VCaP (cell line): ENCODE measurements at regions not wholly inside any gene's neighbourhood (a gene's known extent, or its start where the extent isn't known, plus 50 kb on each side); places are given as distances from the start of the nearest gene placed in this dataset.

Experiments used
- H3K27ac ChIP-seq: fragments of 450-650 bp; 2 replicates; pipeline ENCODE4 v1.5.1; 2017
- CTCF ChIP-seq: fragments of 450-650 bp; conservative IDR thresholded peaks from 2 replicates; pipeline ENCODE4 v1.5.1; 2017; ENCODE audit warnings: mild to moderate bottlenecking, moderate library complexity

DNA sequence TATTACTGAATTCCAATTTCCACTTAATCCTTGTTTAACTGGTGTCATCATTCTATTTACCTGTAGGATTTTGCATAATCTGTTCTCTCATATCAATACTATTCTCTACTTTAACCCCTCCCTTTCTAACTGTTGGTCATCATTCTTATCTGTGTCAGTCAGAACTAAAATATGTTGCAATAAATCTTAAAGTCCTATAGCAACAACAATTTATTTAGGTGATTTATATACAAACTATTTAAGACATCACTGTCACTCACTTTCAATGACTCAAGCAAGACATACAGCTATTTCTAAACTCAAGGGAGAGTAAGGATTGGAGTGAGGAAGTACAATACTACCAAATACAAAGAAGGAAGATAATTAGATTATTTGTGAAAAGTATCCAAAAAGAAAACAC is 740.4 kb downstream of the DSC3 start:
- TF ChIP-seq CTCF = no peak
- H3K27ac ChIP-seq = no peak overlapping the region

GRCh38 chr18:30298769-30299168 is 743.8 kb downstream of the DSC3 start:
- no peak for TF ChIP-seq CTCF
- H3K27ac ChIP-seq = no peak overlapping the region

DNA sequence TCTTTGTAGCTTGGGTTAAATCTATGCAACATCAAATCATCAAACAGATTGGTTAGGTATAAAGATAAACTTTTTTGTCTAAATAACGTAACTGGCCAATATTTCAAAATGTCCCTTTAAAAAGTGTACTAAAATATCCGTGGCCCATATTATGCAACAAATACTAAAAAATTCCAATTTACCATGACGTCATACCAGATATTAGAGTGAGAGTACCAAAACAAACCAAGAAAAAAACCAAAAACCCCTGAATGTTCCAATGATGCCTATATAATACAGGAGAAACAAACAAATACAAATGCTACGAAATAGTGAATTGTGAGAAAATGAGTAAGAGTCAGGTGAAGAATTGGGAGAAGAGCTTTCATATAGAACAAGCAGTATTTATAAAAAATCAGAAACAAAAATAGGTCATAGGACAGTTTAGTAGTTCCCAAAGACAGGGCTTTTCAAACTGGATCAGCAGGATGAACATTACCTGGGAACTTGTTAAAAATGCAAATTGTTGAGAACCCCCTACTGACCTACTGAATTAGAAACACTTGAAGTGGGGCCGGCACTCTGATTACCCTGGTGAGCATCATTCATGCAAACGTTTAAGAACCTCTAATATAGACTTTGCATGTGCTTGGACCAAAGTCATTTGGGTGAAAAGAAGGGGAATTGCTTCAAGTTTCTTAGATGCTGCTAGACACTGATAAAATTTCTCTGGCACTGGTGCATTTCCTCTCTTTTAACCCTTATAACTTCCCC is 753.7 kb downstream of the DSC3 start:
- H3K27ac ChIP-seq = no peak overlapping the region
- no peak for TF ChIP-seq CTCF

DNA sequence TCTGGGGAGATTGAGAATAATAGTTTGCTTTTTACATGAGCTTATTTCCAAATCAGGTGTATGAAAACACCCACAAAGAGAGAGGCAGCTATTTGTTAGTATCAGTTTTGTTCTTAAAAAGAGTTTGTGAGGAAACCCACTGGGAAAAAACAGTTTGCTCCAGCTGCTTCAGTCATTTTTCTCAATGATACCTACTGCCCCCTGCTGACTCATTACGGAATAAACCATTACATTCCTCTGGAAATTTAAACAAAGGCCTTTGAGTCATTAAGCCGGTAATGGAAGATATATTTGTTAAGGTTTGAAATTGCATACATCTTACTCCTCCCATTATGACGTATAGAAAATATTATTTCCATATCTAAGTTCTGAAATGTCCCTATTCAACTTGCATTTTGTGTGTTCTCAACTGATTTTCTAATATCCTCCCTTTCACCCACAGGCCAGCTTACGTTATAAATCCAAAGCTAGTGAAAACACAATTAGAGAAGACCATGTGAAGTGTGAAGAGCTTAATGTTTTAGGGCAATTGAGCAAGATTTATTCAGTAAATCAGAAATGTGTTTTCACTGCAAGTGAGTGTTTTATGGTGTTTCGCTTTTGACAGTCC is 761.6 kb downstream of the DSC3 start:
- TF ChIP-seq CTCF = peak; percentile 83
- H3K27ac ChIP-seq = no peak overlapping the region

- TF ChIP-seq CTCF = no peak
Observed at GRCh38 chr18:30280186-30280585, 762.4 kb downstream of the DSC3 start.

GRCh38 chr18:30277676-30278075 is 764.9 kb downstream of the DSC3 start:
- no peak overlapping the region for H3K27ac ChIP-seq
- TF ChIP-seq CTCF = no peak

More at GRCh38 chr18:30280186-30280585, 762.4 kb downstream of the DSC3 start:
- H3K27ac ChIP-seq = no peak overlapping the region

DNA sequence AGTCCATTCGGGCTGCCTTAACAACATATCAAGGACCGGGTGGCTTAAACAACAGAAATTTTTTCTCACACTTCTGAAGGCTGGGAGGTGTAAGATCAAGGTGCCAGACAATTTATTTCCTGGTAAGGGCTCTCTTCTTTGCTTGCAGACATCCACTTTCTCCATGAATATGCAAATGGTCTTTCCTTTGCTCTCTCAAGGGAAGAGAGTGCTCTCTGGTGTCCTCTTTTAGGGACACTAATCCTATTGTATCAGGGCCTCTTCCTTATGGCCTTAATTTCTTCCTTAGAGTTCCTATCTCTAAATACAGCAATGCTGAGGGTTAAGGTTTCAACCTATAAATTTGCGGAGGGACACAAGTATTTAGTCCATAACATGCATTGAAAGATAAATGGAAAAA is 770.8 kb downstream of the DSC3 start:
- no peak overlapping the region for H3K27ac ChIP-seq
- TF ChIP-seq CTCF = 0 out of 2 replicates have a peak, but pooled peaks have one; percentile 7
